Peyer's patch (tissue), 4 donors: ENCODE measurements at regions not wholly inside any gene's neighbourhood (a gene's known extent, or its start where the extent isn't known, plus 50 kb on each side); places are given as distances from the start of the nearest gene placed in this dataset.

Experiments
- POLR2A ChIP-seq, 2 donors: fragments of 450-650 bp; IDR thresholded peaks; one replicate each; pipeline ENCODE4 v1.5.1; 2017; ENCODE audit warnings: antibody characterized with exemption in 2 of 2, mild to moderate bottlenecking in 2 of 2, moderate library complexity in 2 of 2
- TF ChIP-seq, protein P1 (sequence below), 6 experiments: fragments of 450-650 bp in 4 of 6; fragments of 200-600 bp in 2 of 6; sonication (generic) in 1 of 6; IDR thresholded peaks; one replicate each; pipeline ENCODE4 v1.5.1; 2017 to 2019; ENCODE audit warnings: antibody characterized with exemption in 6 of 6, mild to moderate bottlenecking in 3 of 6, moderate library complexity in 1 of 6

DNA sequence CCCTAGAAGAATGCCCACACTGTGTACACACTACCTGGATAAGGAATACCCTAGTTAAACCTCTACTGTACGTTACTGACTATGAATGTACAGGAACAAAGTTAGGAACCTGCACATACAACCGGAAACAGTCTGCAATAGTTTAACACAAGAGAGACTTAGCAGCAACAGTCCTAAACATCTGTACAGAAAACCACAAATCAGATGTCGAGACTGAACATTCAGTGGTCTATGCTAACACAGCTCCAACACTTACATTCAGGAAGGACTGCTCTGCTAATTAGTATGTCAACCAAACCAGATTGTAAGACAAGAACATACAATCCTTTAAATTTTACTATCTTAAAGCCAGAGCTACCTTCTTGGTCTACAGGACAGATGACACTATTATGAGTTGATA is 104.9 kb downstream of the ZNF429 start:
- TF ChIP-seq, protein P1, sequence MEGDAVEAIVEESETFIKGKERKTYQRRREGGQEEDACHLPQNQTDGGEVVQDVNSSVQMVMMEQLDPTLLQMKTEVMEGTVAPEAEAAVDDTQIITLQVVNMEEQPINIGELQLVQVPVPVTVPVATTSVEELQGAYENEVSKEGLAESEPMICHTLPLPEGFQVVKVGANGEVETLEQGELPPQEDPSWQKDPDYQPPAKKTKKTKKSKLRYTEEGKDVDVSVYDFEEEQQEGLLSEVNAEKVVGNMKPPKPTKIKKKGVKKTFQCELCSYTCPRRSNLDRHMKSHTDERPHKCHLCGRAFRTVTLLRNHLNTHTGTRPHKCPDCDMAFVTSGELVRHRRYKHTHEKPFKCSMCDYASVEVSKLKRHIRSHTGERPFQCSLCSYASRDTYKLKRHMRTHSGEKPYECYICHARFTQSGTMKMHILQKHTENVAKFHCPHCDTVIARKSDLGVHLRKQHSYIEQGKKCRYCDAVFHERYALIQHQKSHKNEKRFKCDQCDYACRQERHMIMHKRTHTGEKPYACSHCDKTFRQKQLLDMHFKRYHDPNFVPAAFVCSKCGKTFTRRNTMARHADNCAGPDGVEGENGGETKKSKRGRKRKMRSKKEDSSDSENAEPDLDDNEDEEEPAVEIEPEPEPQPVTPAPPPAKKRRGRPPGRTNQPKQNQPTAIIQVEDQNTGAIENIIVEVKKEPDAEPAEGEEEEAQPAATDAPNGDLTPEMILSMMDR (IDR thresholded peaks at IDR 0.05): no peak
- TF ChIP-seq POLR2A (IDR thresholded peaks at IDR 0.05): no peak
